ENCODE measurements at regions not wholly inside any gene's neighbourhood (a gene's known extent, or its start where the extent isn't known, plus 50 kb on each side); places are given as distances from the start of the nearest gene placed in this dataset.

DNA sequence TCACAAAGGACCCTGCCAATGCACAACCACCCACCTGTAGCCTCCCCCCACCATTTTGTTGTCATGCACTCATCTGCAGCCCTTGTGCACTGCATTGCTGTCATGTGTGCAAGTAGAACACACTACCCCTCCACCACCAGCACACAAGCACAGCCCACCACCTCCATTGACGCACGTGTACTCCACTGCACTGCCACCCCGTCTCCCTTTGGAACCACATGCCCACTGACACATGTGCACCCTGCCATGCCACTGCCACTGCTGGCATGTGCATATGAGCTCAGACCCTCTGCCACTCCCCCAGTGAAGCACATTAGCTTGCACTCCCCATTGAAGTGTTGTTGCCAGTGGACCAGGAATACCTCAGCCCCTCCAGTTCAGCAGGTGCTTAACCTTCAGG lies 530.3 kb upstream of the ACO1 start:
- H3K27me3 ChIP-seq, result no peaks in the 10 kb centered on the region
- TF ChIP-seq, protein P1, sequence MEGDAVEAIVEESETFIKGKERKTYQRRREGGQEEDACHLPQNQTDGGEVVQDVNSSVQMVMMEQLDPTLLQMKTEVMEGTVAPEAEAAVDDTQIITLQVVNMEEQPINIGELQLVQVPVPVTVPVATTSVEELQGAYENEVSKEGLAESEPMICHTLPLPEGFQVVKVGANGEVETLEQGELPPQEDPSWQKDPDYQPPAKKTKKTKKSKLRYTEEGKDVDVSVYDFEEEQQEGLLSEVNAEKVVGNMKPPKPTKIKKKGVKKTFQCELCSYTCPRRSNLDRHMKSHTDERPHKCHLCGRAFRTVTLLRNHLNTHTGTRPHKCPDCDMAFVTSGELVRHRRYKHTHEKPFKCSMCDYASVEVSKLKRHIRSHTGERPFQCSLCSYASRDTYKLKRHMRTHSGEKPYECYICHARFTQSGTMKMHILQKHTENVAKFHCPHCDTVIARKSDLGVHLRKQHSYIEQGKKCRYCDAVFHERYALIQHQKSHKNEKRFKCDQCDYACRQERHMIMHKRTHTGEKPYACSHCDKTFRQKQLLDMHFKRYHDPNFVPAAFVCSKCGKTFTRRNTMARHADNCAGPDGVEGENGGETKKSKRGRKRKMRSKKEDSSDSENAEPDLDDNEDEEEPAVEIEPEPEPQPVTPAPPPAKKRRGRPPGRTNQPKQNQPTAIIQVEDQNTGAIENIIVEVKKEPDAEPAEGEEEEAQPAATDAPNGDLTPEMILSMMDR (IDR thresholded peaks at IDR 0.05), result no peak
- no peak overlapping the region for H3K4me3 ChIP-seq
- DNase-seq (ENCODE audit: low spot score in 2 of 2), result no peak
- H3K27ac ChIP-seq, result no peak overlapping the region
- H3K36me3 ChIP-seq, result no peaks in the 10 kb centered on the region
- no peaks in the 10 kb centered on the region for H3K4me1 ChIP-seq
- H3K9me3 ChIP-seq, result no peaks in the 10 kb centered on the region
- intact Hi-C loops (cut with DNase I), result no loop called here

DNA sequence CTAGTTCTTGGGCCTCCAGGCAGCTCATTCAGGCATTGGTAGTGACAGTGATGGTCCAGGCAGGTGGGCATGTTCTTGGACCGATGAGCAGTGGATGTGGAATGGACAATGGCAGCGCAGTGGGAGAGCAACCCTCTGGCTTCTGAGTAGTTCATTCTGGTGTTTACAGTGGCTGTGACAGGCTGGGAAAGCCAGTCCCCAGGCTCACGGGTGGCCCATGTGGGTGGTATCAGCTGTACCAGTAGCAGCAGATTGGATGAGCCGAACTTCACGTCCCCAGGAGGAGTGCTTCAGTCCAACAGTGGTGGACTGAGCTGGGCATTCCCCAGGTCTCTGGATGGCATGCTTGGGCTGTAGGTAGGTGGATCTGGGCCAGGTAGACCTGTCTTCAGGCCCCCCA lies 515.6 kb upstream of the ACO1 start:
- H3K4me3 ChIP-seq, result no peak overlapping the region
- no peaks in the 10 kb centered on the region for H3K9me3 ChIP-seq
- no peaks in the 10 kb centered on the region for H3K4me1 ChIP-seq
- H3K27me3 ChIP-seq, result no peaks in the 10 kb centered on the region
- intact Hi-C loops (cut with DNase I), result no loop called here
- no peak for DNase-seq (ENCODE audit: low spot score in 2 of 2)
- no peak overlapping the region for H3K27ac ChIP-seq
- no peaks in the 10 kb centered on the region for H3K36me3 ChIP-seq
- TF ChIP-seq, protein P1 (IDR thresholded peaks at IDR 0.05), result no peak

DNA sequence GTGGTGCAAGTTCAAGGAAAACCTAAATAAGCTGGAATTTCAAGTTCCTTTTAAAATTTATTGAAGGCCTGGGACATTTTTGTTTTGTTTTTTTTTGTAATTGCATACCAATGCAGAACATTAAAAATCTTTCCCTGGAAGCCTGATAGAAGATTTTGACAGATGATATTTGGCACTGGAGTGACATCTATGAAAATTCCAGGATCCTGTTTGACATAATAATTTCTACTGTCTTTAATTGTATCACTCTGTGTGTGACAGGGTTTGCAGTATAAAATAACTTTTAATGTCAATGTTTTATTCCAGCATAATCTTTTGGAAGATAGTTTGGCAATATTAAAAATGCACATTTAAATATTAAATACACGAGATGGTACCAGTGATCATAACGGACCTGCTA lies 514.2 kb upstream of the ACO1 start:
- Histone ChIP-seq H3K9me3 (no peaks in the 10 kb centered on the region), H3K27ac (no peak overlapping the region), H3K27me3 (no peaks in the 10 kb centered on the region), H3K36me3 (no peaks in the 10 kb centered on the region), H3K4me1 (no peaks in the 10 kb centered on the region), H3K4me3 (no peak overlapping the region)
- TF ChIP-seq, protein P1 (IDR thresholded peaks at IDR 0.05), result no peak
- intact Hi-C loops (cut with DNase I), result no loop called here
- DNase-seq (ENCODE audit: low spot score in 2 of 2), result no peak

DNA sequence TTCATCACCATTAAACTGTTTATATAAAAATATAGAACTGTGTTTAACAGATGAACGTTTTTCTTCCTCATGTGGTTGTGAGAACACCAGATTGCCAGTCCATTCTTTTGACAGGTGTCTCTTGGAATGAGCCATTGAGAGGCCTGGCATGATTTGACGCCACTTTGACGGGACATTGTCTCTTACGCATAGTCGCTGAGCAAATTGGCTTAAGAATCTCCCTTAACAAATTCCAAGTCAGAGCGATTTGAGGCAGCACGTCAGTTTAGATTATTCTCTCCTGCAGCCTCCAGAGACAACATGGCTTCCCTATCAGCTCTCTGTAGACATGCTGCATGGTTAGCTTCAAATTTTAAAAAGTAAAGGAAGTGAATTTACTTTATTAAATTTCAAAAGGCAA lies 510.7 kb upstream of the ACO1 start:
- intact Hi-C loops (cut with DNase I), result no loop called here
- H3K4me3 ChIP-seq, result no peak overlapping the region
- H3K27me3 ChIP-seq, result no peaks in the 10 kb centered on the region
- TF ChIP-seq, protein P1 (IDR thresholded peaks at IDR 0.05), result no peak
- H3K36me3 ChIP-seq, result no peaks in the 10 kb centered on the region
- no peak overlapping the region for H3K27ac ChIP-seq
- DNase-seq (ENCODE audit: low spot score in 2 of 2), result no peak
- H3K9me3 ChIP-seq, result no peaks in the 10 kb centered on the region
- H3K4me1 ChIP-seq, result no peaks in the 10 kb centered on the region

DNA sequence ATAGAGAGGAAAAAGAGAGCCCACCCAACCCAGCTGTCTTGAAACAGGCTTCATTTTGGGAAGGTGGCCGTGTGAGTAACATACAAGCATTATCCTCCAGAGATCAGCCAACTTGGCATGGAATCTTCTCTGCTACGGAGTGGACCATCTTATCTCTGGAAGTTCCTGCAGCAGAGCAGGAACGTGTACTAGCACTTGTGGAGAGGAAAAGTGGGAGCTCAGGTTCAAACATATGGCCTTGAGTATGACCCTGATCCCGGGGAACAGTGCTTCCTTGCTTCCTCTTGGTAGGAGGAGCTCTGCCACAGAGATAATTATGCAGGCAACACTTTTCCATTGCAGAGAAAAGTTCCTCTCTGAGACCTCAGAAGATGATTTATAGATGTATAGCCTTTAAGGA lies 490.4 kb upstream of the ACO1 start:
- H3K27me3 ChIP-seq, result no peaks in the 10 kb centered on the region
- intact Hi-C loops (cut with DNase I), result no loop called here
- no peaks in the 10 kb centered on the region for H3K36me3 ChIP-seq
- no peaks in the 10 kb centered on the region for H3K4me1 ChIP-seq
- DNase-seq (ENCODE audit: low spot score in 2 of 2), result no peak
- no peaks in the 10 kb centered on the region for H3K9me3 ChIP-seq
- no peak overlapping the region for H3K4me3 ChIP-seq
- TF ChIP-seq, protein P1 (IDR thresholded peaks at IDR 0.05), result no peak
- no peak overlapping the region for H3K27ac ChIP-seq

DNA sequence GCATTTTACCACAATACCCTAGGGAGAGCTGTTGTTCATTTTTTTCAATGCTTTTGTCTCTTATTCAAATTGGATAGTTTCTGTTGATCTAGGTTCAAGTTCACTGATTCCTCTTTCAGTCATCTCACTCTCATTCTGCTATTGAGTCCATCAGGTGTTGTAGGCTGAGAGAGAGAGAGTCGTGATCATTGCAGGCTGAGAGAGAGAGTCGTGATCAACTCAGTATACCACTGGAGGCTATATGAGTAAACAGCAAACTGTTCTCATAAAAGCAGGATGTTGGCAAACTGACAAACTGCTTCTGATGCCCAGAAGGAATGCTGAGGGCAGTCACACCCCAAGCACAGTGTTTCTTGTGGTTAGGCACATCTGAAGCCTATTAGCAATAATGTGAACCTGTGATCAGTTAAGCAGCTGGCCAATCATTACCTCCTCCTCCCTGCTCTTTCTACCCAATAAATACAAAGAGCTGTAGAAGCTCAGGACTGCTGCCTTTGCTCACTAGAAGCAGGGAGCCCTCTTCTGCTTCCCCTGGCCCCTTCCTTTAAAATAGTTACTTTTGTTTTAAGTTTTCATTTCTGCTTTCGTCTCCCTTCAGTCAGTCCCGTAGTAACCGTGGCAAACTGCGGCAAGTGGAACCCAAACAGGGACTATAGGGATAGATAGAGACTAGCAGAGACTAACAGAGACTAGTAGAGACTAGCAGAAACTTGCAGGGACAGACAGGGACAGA lies 476.1 kb upstream of the ACO1 start:
- intact Hi-C loops (cut with DNase I), result no loop called here
- Histone ChIP-seq H3K4me1 (no peaks in the 10 kb centered on the region), H3K27ac (no peak overlapping the region), H3K9me3 (no peaks in the 10 kb centered on the region), H3K27me3 (no peaks in the 10 kb centered on the region), H3K4me3 (no peak overlapping the region), H3K36me3 (no peaks in the 10 kb centered on the region)
- no peak for DNase-seq (ENCODE audit: low spot score in 2 of 2)
- TF ChIP-seq, protein P1 (IDR thresholded peaks at IDR 0.05), result no peak

Measured in ascending aorta (tissue), 2 donors.